ENCODE measurements at regions not wholly inside any gene's neighbourhood (a gene's known extent, or its start where the extent isn't known, plus 50 kb on each side); places are given as distances from the start of the nearest gene placed in this dataset.
"Not testable (repeated sequence)": the region's sequence is repeated elsewhere in the genome, so short reads cannot be mapped to it uniquely, and the experiment has no call there.

DNA sequence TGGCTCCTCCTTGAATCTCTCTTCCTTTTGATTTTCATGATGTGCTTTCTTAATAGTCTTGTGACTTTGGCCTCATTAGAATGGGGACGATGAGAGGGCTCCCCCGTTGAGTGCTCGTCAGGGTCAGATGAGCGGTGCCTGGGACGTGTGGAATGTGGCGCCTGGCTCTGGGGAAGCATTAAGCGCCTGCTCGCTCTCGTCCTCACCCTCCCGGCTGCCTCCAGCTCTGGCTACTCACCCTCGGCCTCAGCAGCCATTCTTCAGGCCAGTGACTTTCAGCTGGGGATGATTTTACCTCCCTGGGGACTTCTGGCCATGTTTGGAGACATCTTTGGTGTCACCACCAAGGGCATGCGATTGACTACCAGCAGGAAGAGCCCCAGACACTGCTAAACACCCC lies 69.7 kb downstream of the RPS6KA4 start:
- no peak for DNase-seq

DNA sequence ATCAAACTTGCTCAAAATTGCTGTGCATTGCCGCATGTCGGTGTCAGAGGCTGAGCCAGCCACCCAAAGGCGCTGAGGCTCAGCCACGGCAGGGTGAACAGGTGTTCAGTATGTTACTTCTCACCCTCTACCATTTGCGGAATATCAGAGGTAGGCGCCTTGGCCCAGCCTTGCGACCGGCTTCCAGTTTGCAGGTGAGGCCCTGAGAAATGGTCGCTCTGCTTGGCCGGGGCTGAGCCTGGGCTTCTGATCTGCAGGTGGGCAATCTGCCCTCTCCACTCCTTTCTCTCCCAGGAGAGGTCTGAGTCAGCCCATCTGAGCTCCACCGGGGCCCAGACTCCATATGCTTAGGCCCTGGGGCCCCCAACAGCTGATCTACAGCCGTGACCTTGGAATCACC lies 71.0 kb downstream of the RPS6KA4 start:
- DNase-seq = no peak

DNA sequence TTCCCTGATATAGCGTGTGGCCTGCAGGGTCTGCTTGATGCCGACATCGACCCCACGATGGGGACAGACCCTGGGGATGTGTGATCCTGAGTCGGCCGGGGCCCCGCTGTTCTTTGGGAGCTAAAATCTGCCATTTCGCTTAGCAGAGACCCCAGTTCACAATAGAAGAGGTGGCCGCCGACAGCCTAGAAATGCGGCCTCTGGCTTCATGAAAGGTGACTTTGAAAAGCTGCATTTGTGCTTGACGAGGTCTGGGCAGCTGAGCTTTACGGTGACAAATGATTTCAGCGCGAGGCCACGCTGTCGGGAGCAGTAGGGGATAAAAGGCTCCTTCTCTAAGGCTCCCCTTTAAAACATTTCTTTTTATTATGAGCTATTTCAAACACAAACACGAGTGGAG lies 71.7 kb downstream of the RPS6KA4 start:
- DNase-seq = no peak

DNA sequence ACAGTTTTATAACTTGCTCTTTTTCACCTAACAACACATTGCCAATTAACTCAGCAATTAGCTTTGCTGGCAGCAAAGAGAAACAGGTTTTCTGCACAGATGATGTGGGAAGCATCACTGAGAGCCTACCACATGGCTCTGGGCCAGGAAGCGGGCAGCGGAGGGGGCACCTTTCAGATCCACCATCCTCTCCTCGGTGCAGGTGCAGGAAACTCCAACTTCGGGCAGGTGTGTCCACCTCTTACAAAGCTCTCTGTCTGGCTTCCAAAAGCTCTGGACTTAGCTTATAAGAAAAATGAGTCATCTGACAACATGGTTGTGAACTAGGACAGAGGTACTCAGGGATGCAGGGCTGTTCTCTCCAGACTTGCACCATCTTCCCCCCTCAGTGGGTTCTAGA lies 77.0 kb downstream of the RPS6KA4 start:
- no peak for DNase-seq

DNA sequence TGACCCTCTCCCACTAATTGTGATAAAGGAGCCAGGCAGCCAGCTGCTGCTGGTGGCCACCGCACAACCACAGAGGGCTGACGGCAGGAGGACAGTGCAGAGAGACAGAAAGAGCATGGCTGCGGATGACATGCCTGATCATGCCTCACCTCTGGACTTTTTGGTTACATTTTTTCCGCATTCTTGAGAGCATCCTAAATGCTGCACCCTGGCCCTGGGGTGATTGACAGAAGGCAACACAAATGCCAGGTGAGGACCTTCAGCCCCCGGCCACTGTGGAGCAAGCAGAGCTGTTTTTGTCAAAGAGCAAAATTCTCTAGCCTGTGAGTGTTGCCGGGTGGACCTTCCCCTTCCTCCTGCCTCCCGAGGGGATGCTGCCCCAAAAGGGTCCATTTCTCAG lies 78.5 kb downstream of the RPS6KA4 start:
- no peak for DNase-seq

DNA sequence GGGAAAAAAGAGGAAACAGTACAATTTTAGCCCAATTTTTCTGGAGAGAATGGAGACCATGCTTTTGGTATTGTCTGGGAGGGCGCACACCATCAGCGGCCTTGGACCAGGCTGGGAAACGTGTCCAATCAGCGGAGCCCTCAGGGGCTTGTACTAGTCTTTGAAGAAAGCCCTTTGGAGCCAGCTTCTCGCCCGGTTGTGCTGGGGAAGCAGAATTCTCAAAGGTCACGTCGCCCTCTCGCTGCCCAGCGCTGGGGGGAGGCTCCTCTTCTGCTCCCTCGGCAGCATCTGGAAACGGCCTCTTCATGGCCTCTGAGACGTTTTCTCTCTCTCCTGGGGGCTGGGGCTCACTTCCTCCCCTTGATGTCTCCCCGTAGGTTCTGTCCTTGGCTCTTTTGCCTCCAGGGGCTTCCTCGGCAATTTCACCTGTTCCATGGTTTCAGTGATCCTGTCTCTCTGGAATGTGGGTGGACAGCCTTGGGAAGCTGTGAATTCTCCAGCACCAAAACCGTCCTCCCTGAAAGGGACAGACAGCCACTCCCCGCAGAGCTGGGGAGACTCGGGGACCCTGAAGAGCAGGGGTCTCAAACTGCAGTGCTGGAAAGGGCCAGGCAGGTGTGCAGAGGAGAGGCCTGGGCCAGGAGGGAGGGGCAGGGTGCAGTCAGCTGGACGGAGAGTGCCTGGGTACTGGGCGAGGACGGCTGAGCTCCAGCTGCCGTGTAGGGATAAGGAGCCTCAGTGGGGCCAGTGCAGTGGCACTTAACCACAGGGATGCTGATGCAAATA lies 80.2 kb downstream of the RPS6KA4 start:
- DNase-seq = no peak

DNA sequence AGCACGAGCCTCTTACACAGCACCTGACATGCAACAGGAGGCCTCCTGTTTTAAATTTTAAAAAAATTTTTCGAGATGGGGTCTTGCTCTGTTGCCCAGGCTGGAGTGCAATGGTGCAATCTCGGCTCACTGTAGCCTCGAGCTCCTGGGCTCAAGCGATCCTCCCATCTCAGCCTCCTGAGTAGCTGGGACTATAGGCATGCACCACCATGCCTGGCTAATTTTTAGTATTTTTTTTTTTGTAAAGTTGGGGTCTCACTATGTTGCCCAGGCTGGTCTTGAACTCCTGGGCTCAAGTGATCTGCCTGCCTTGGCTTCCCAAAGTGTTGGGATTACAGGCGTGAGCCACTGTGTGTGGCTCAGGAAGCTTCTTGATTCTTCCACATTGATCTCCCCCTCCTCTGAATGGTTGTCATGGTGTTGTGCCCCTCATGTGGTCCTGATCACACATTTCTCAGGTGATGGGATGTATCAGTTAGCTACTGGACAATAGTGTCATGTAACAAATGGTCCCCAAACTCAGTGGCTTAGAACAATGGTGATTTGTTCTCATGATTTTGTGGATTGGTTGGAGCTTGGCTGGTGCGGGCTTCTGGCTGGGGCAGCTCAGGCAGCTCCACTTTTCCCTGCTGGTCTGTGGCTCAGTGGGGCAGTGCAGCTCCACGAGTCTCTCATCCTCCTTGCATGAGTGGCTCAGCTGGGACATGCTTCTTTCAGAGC lies 81.0 kb downstream of the RPS6KA4 start:
- not testable (repeated sequence) for DNase-seq

DNA sequence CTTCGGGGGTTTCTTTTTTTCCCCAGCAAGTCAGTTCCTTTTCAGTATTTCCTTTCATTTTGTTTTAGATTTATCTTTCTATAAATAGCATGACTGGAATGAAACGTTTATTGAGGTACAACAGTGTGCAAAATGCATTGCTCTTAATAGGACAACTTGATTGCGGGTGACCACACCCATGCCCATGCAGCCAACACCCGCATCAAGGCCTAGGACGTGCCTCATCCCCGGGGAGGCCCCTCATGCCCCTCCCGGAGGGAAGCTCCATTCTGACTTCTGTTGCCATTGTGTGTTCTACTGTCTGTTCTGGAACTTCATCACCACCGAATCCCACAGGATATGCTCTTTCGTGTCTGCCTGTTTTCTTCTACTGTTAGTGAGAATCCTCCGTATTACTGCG lies 82.2 kb downstream of the RPS6KA4 start:
- no peak for DNase-seq

DNA sequence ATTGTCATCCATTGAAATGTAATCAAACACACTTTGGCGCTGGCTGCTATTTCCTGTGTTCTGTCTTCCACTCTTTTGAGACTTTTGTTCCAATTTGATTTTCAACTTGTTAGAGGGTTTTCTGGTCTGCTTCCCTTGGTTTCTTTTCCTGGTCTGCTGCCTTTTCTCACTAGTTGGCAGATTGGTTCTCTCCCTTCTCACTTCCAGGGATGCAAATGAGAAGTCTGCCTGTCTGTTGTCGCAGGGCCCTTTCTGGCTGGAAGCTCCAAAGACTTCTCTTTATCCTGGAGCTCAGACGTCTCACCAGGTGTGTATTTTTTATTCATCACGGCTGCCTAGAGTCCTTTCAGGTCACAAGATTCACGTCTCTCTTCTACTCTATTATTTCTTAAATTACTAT lies 84.0 kb downstream of the RPS6KA4 start:
- no peak for DNase-seq

DNA sequence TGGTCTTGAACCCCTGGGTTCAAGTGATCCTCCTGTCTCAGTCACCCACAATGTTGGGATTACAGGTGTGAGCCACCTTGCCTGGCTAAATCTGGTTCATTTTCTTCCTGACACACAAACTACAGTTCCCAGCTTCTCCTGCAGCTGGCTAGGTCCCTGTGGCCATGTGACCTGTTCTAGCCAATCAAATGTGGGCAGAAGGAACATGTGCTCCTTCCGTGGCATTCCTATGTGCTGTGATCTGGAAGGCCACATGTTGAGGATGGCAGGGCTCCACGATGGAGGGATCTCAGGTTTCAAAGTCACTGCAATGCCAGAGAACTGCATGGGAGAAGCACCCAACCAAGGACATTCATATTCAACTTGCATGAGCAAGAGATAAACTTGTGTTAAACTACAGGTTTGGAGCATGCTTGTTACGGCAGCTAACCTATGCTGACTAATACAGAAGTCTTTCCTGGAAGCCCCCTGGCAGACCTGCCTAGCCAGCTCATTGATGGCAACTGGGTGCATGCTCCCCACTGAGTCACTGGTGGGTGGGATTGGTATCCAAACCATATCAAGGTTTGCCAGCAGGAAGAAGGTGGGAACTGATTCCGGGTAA lies 86.0 kb downstream of the RPS6KA4 start:
- no peak for DNase-seq

DNA sequence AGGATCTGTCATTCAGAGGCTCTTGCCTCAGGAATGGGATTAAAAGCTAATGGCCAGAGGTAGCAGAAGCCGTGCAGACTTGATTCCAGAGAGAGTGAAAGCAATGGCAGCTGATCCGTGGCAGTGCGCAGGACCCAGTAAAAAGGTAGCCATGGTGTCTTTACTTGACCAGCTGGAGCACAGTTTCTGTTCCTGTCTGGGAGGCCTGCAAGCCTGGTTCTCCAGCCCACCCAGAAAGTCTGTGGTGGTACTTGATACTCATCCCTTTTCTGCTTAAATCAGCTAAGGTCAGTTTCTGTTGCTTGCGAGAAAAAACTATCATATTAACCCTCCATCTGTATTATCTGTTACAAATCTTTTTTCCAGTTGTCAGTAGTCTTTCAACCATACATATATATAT lies 86.7 kb downstream of the RPS6KA4 start:
- no peak for DNase-seq

DNA sequence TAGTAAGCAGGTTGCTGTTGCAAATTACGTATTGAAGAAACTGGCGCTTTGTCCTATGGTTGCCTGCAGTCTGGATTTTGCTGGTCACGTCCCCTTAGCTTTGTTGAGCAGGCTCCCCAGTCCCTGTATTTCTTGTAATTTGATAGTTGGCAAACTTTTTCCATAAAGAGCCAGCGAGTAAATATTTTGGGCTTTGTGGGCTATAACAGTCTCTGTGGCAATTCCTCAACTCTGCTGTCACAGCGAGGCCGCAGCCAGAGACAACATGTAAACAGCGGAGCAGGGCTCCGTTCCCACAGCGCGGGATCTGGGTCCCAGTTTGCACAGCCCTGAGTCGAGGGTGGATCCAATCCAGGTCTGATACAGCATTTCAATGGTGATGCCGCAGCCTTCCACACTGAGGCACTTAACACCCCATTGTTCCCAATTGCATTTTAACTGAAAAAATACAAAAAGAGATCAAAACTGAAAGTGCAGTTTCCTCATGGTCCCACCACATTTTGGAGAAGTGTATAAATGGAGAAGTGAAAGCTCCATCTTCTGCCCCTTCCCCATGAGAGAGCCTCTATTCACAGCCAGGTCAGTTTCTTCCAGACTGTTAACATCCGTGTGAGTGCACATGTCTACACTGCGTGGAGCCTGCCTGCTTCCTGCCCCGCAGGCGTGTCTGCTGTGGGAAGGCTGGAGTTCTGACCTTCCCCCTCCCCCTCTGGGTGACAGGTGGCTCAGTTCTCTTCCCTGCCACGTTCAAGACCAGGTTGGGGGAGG lies 89.1 kb downstream of the RPS6KA4 start:
- DNase-seq = peak; percentile 78 to 92 (median 88)

DNA sequence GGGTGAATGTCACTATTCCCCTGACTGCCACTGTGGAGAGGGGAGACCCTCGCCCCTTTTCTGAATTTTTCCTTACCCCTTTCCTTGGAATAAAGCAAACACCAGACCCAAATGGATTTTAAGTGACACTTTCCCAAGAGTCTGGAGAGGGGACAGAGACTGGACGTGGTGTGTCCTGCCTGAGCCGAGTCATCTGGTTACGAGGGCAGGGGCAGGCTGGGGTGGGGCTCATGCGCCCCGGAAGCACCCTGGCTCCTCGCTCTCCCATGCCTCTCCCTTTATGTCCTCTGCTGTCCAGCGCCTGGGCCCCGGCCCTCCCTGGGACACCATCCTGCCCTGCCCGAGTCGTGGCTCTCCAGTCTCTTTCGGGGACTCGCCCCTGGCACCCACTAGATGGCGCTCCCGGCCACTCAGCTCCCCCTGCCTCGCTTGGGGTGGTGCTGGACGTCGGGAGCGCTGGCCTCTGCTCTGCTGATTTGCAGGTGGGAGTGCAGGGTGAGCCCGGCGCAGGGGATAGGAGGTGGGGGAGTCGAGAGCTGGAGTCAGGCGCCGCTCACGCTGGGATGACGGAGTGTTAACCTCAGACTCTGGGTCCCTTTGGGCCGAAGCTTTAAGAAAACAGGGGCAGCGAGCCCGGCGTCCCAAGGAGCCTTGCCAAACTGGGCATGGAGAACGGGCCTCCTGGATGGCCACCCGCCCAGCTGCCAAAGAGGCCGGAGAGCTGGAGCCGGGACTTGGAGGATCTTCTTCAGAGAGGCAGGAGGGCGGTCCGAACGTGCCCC lies 89.8 kb downstream of the RPS6KA4 start:
- DNase-seq = peak; percentile 88 to 95 (median 92)

DNA sequence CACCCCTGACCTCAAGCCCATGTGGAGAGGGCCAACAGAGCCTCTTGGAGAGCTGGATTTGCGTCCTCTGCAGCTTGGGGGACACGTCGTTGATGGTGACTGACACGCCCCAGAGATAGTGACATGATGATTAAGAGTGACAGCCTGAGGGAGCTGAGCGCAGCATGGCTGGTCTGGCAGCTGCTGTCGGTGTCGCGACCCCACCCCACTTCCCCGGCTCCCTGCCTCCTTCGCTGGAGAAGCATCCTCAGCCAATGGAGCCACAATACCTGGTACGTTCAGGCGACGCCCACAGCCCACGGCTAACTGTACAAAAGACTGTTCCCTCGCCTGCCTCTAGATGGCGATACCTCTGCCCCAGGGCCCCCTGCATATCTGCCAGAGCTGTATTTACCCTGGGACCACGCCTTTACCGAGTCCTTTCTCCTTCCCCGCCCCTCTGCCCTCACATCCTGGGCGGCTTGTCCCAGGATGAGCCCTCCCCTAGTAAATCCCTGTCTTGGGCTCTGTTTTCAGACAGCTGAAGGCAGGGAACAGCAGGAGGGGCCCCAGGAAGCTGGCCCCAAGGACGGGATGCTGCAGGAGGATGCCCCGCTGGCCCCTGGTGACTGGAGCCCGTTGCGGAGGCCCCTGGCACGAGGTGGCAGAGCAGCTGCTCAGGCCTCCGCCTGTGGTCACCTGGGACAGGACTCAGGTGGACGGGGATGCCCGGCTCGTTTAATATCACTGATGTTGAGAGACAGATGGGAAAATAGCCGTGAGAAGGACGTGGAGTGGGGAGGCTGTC lies 90.6 kb downstream of the RPS6KA4 start:
- DNase-seq = peak; percentile 73 to 83 (median 75)

DNA sequence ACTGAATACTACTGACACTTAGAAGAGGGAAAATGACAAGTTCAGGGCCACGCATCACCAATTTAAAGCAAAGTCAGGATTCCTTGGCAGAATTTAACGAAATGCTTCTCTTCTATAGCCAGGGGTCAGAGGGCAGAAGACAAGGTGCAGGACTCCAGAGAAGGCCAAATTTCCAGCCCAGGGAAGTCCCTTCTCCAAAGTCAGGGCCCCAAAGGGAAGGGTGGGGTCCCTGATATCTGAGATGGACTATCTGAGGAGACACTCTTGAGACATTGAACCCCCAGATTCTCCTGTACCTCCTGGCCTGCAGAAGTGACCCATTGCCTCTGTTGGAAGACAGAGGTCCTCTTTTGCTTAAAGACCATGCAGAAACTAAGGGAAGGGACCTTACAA lies 91.2 kb downstream of the RPS6KA4 start:
- DNase-seq = no peak

DNA sequence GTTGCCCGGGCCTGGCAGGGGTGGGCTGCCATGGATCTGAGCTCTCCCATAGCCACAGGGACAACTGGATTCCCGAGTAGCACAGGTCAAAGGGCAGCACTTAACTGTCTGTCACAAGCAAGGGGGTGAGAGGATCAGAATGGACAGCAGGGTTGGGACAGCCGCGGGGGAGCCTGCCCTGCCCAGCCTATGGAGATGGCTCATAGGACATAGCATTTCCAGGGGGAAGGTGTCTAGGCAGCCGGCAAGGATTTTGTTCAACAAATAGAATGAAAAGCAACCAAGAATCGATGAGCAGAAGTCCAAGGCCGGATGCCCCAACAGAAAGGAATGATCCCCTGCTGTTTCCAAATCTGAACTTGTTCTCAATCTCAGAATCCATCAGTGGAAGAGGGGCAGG lies 92.9 kb downstream of the RPS6KA4 start:
- no peak for DNase-seq

DNA sequence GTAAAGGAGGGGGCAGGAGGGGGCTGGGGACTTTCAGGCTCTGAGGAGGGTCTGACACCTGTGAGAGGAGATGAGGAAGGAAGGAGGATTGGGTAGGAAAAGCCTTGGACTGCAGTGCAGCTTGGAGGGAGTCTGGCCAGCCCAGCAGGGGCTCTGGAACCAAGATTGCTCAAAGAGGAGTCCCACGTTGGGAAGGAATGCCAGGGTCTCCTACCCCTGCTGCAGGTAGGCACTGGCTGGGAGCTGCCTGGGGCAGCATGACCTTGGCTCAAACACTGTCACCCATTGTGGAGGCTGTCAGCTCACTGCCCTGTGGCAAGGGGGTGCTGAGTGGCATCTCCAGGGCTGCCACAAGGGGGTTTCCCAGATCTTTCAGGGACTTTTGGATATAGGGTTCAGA lies 94.5 kb downstream of the RPS6KA4 start:
- no peak for DNase-seq

DNA sequence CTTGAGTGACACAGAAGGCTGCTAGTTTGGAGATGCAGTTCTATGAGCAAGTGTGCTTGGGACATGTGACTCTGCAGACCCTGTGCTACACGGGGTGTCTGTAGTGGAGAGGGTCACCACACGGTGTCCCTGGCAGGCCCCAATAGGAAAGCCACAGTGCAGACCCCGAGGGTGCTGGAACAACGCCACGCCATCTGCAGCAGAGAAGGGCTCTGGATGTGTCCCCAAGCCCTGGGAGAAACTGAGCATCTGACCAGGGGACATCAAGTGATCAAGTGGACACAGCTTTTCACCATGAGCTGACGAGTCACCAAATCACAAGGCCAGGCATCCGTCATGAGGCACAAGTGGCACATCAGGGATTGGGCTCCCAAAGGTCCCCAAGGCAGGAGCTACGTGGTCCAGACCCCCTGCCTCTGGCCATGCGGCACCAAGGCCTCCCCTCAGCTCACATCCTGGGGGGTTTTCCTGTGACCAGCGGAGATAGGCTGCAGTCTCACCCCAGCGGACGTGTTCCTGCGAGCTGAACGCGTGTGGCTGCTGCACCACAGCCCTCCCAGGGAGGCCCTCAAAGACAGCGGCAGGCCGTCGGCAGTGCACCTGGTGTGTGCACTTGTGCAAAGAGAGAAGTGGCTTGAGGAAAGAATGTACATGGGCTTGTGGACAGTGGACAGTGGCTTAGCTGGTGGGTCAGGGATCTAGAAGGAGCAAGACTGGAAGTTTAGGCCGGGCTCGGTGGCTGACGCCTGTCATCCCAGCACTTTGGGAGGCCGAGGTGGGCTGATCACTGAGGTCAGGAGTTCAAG lies 96.7 kb downstream of the RPS6KA4 start:
- DNase-seq = peak; percentile 41 to 66 (median 54)

DNA sequence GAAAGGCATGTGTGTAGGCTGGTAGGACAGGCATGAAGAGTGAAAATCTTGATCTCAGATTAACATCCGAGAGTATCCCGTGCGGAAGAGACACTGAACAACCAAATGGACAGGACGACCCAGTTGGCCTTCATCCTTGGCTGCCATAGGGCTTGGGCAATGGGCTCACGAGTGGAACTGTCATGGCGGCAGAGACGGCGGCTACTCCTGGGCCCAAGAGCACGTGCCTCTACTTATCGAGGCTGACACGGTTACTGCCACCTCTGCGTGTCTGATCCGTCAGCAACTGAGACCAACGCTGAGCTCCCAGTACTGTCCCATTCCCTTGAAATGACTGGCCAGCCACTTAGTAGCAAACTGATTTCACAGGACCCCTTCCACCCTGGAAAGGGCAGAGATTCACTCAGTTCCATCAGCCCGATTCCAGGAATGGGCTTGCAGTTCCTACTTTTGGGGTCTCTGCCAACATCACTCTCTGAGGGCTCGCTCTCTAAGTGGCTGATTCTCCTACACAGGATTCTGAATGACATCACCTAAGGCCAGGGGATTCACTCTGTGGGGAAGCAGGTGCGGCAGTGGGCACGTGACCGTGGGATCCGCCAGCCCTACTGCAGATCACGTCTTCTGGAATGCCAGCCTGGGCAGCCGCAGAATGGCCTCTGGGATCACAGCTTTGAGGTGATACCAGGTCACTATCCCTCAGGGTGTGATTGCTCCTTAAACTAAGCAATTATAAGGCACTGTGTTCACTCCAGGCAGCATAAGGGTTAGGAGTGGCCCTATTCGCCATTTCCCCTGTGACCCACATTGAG lies 97.8 kb downstream of the RPS6KA4 start:
- DNase-seq = no peak

Measured in suppressor macrophage (primary cell).